ENCODE measurements at regions not wholly inside any gene's neighbourhood (a gene's known extent, or its start where the extent isn't known, plus 50 kb on each side); places are given as distances from the start of the nearest gene placed in this dataset.

- TF ChIP-seq CTCF (IDR thresholded peaks at IDR 0.05; ENCODE audit: borderline replicate concordance, extremely low read depth, low read length, poor library complexity, severe bottlenecking) (no peak), EZH2 (IDR thresholded peaks at IDR 0.05; ENCODE audit: borderline replicate concordance, low read depth, low read length, severe bottlenecking) (no peak)
- Histone ChIP-seq H3K4me1 (ENCODE audit: insufficient read depth, low read length) (no peaks in the 10 kb centered on the region), H3K79me2 (ENCODE audit: insufficient read depth, low read length) (no peaks in the 10 kb centered on the region), H3K27ac (ENCODE audit: low read length) (no peak overlapping the region), H3K36me3 (ENCODE audit: insufficient read depth, low read length) (no peaks in the 10 kb centered on the region), H4K20me1 (ENCODE audit: insufficient read depth, low read length) (no peaks in the 10 kb centered on the region), H3K4me2 (ENCODE audit: insufficient read depth, low read length) (no peak overlapping the region), H2AFZ (ENCODE audit: low read depth, low read length) (no peak overlapping the region), H3K4me3 (ENCODE audit: low read depth in 1 of 2, low read length in 2 of 2) (no peak overlapping the region), H3K9ac (ENCODE audit: low read depth, low read length) (no peak overlapping the region), H3K27me3 (ENCODE audit: insufficient read depth, low read length, poor library complexity) (no peaks in the 10 kb centered on the region), H3K9me3 (ENCODE audit: insufficient read depth, low read length, severe bottlenecking) (peaks cover 2% of the 10 kb centered on the region)
- DNase-seq: no peak
- ATAC-seq (ENCODE audit: insufficient read depth, low read depth): no peak
Measured at GRCh38 chr4:131419147-131419546, 1729.9 kb upstream of the PCDH10 start.

GRCh38 chr4:131426023-131426758, 1722.9 kb upstream of the PCDH10 start:
- Histone ChIP-seq H3K9ac (ENCODE audit: low read depth, low read length) (no peak overlapping the region), H4K20me1 (ENCODE audit: insufficient read depth, low read length) (no peaks in the 10 kb centered on the region), H3K9me3 (ENCODE audit: insufficient read depth, low read length, severe bottlenecking) (no peaks in the 10 kb centered on the region), H3K4me2 (ENCODE audit: insufficient read depth, low read length) (no peak overlapping the region), H3K4me1 (ENCODE audit: insufficient read depth, low read length) (peaks cover 8% of the 10 kb centered on the region), H3K27ac (ENCODE audit: low read length) (no peak overlapping the region), H2AFZ (ENCODE audit: low read depth, low read length) (no peak overlapping the region), H3K4me3 (ENCODE audit: low read depth in 1 of 2, low read length in 2 of 2) (no peak overlapping the region), H3K27me3 (ENCODE audit: insufficient read depth, low read length, poor library complexity) (no peaks in the 10 kb centered on the region), H3K79me2 (ENCODE audit: insufficient read depth, low read length) (no peaks in the 10 kb centered on the region), H3K36me3 (ENCODE audit: insufficient read depth, low read length) (no peaks in the 10 kb centered on the region)
- DNase-seq (no peak), ATAC-seq (ENCODE audit: insufficient read depth, low read depth) (no peak)
- no peak for TF ChIP-seq EZH2 (IDR thresholded peaks at IDR 0.05; ENCODE audit: borderline replicate concordance, low read depth, low read length, severe bottlenecking)
- no peak for TF ChIP-seq CTCF (IDR thresholded peaks at IDR 0.05; ENCODE audit: borderline replicate concordance, extremely low read depth, low read length, poor library complexity, severe bottlenecking)

- no peak overlapping the region for H3K4me2 ChIP-seq (ENCODE audit: insufficient read depth, low read length)
- no peak for ATAC-seq (ENCODE audit: insufficient read depth, low read depth)
- no peak overlapping the region for H2AFZ ChIP-seq (ENCODE audit: low read depth, low read length)
Measured at GRCh38 chr4:131427000-131427399, 1722.1 kb upstream of the PCDH10 start.

More at GRCh38 chr4:131427000-131427399, 1722.1 kb upstream of the PCDH10 start:
- H3K36me3 ChIP-seq (ENCODE audit: insufficient read depth, low read length): no peaks in the 10 kb centered on the region
- no peaks in the 10 kb centered on the region for H3K79me2 ChIP-seq (ENCODE audit: insufficient read depth, low read length)
- H3K27ac ChIP-seq (ENCODE audit: low read length): no peak overlapping the region
- H3K9me3 ChIP-seq (ENCODE audit: insufficient read depth, low read length, severe bottlenecking): no peaks in the 10 kb centered on the region
- peaks cover 8% of the 10 kb centered on the region for H3K4me1 ChIP-seq (ENCODE audit: insufficient read depth, low read length)
- H4K20me1 ChIP-seq (ENCODE audit: insufficient read depth, low read length): no peaks in the 10 kb centered on the region
- no peak for DNase-seq
- TF ChIP-seq EZH2 (IDR thresholded peaks at IDR 0.05; ENCODE audit: borderline replicate concordance, low read depth, low read length, severe bottlenecking) (no peak), CTCF (IDR thresholded peaks at IDR 0.05; ENCODE audit: borderline replicate concordance, extremely low read depth, low read length, poor library complexity, severe bottlenecking) (no peak)
- H3K9ac ChIP-seq (ENCODE audit: low read depth, low read length): no peak overlapping the region
- no peak overlapping the region for H3K4me3 ChIP-seq (ENCODE audit: low read depth in 1 of 2, low read length in 2 of 2)
- H3K27me3 ChIP-seq (ENCODE audit: insufficient read depth, low read length, poor library complexity): no peaks in the 10 kb centered on the region

All from DND-41 (cell line).